ENCODE measurements at regions not wholly inside any gene's neighbourhood (a gene's known extent, or its start where the extent isn't known, plus 50 kb on each side); places are given as distances from the start of the nearest gene placed in this dataset.

- H3K4me3 ChIP-seq (replicated peaks; ENCODE audit: low read depth, low read length), result peak overlapping the region; percentile 29
- TF ChIP-seq CTCF (IDR thresholded peaks at IDR 0.05; ENCODE audit: low read length, missing control alignments), result no peak
- peak; percentile 93 for DNase-seq (ENCODE audit: low read depth)
Measured at GRCh38 chr13:33611121-33611805, 206.7 kb upstream of the RFC3 start.

- no peak overlapping the region for H3K4me3 ChIP-seq (replicated peaks; ENCODE audit: low read depth, low read length)
- DNase-seq (ENCODE audit: low read depth), result no peak
- TF ChIP-seq CTCF (IDR thresholded peaks at IDR 0.05; ENCODE audit: low read length, missing control alignments), result no peak
Measured at GRCh38 chr13:33612641-33613638, 205.0 kb upstream of the RFC3 start.

- TF ChIP-seq CTCF (IDR thresholded peaks at IDR 0.05; ENCODE audit: low read length, missing control alignments), result no peak
- no peak for DNase-seq (ENCODE audit: low read depth)
- no peak overlapping the region for H3K4me3 ChIP-seq (replicated peaks; ENCODE audit: low read depth, low read length)
Measured at GRCh38 chr13:33615436-33615835, 202.5 kb upstream of the RFC3 start.

GRCh38 chr13:33616130-33616529 lies 201.8 kb upstream of the RFC3 start:
- DNase-seq (ENCODE audit: low read depth), result no peak
- no peak for TF ChIP-seq CTCF (IDR thresholded peaks at IDR 0.05; ENCODE audit: low read length, missing control alignments)
- no peak overlapping the region for H3K4me3 ChIP-seq (replicated peaks; ENCODE audit: low read depth, low read length)

GRCh38 chr13:33617055-33617454 lies 200.9 kb upstream of the RFC3 start:
- DNase-seq (ENCODE audit: low read depth), result no peak
- H3K4me3 ChIP-seq (replicated peaks; ENCODE audit: low read depth, low read length), result no peak overlapping the region
- no peak for TF ChIP-seq CTCF (IDR thresholded peaks at IDR 0.05; ENCODE audit: low read length, missing control alignments)

- no peak for DNase-seq (ENCODE audit: low read depth)
- no peak overlapping the region for H3K4me3 ChIP-seq (replicated peaks; ENCODE audit: low read depth, low read length)
- TF ChIP-seq CTCF (IDR thresholded peaks at IDR 0.05; ENCODE audit: low read length, missing control alignments), result no peak
Measured at GRCh38 chr13:33624253-33624652, 193.7 kb upstream of the RFC3 start.
